ENCODE measurements at regions not wholly inside any gene's neighbourhood (a gene's known extent, or its start where the extent isn't known, plus 50 kb on each side); places are given as distances from the start of the nearest gene placed in this dataset.
"Not testable (repeated sequence)": the region's sequence is repeated elsewhere in the genome, so short reads cannot be mapped to it uniquely, and the experiment has no call there.

DNA sequence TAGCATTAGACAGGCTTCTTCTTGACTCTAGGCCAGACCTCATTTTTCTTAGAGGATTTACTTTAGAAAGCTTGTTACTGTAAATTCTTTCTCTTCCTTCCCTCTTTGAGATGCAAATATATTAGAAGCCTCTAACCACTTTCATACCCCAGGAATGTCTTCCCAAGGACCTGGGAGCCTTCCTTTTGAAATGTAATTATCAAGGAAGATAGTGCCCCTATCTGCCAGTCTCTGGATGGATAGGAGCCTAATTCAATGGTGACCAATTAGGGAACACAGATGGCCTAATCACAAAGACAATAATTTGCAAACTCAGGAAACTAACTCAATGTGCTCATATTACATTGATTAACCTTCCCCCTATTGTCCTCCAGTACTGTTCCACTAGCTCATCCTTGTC, 145.6 kb upstream of the DCAF8L1 start:
- H3K9me3 Mint-ChIP-seq: peaks cover 3% of the 10 kb centered on the region
- no peak overlapping the region for H3K27ac Mint-ChIP-seq
- H3K4me1 Mint-ChIP-seq: no peaks in the 10 kb centered on the region
- H3K27me3 Mint-ChIP-seq: no peaks in the 10 kb centered on the region
- H3K4me3 Mint-ChIP-seq: no peak overlapping the region
- intact Hi-C loops (cut with micrococcal nuclease): no loop called here
- H3K36me3 Mint-ChIP-seq (ENCODE audit: low read depth): no peaks in the 10 kb centered on the region
- ChIA-PET CTCF (no interaction called here), POLR2A (no interaction called here)
- ATAC-seq (ENCODE audit: low read depth) (no peak), DNase-seq (no peak)
- TF ChIP-seq CTCF (IDR thresholded peaks at IDR 0.05): no peak

- no peaks in the 10 kb centered on the region for H3K36me3 Mint-ChIP-seq (ENCODE audit: low read depth)
- H3K27me3 Mint-ChIP-seq: no peaks in the 10 kb centered on the region
- H3K9me3 Mint-ChIP-seq: peaks cover 3% of the 10 kb centered on the region
- TF ChIP-seq CTCF (IDR thresholded peaks at IDR 0.05): no peak
- intact Hi-C loops (cut with micrococcal nuclease): no loop called here
- POLR2A ChIA-PET: no interaction called here
- H3K27ac Mint-ChIP-seq: no peak overlapping the region
- no peak overlapping the region for H3K4me3 Mint-ChIP-seq
- CTCF ChIA-PET: no interaction called here
- H3K4me1 Mint-ChIP-seq: no peaks in the 10 kb centered on the region
- no peak for ATAC-seq (ENCODE audit: low read depth)
- no peak for DNase-seq
Measured at GRCh38 chrX:28124416-28124815, 143.2 kb upstream of the DCAF8L1 start.

DNA sequence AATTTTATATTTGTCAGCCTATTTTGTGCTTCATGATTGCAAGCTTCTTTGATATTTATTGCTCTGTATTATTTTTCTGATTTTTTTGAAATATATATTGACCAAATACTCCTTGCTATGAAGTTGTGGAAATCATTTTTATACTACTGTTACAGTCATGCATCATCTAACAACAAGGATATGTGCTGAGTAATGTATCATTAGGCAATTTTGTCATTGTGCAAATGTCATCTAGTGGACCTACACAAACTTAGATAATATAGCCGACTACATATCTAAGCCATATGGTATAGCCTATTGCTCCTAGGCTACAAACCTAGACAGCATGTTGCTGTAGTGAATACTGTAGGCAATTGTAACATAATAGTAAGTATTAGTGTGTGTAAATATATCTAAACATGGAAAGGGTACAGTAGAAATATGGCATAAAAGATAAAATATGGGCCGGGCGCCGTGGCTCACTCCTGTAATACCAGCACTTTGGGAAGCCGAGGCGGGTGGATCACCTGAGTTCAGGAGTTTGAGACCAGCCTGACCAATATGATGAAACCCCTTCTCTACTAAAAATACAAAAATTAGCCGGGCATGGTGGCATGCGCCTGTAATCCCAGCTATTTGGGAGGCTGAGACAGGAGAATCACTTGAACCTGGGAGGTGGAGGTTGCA, 139.5 kb upstream of the DCAF8L1 start:
- H3K36me3 Mint-ChIP-seq (ENCODE audit: low read depth); H3K4me1 Mint-ChIP-seq: not testable (repeated sequence)

GRCh38 chrX:28120072-28120471, 138.8 kb upstream of the DCAF8L1 start:
- TF ChIP-seq CTCF (IDR thresholded peaks at IDR 0.05): no peak
- H3K4me1 Mint-ChIP-seq: no peaks in the 10 kb centered on the region
- POLR2A ChIA-PET: no interaction called here
- intact Hi-C loops (cut with micrococcal nuclease): no loop called here
- H3K27ac Mint-ChIP-seq: no peak overlapping the region
- peaks cover 5% of the 10 kb centered on the region for H3K9me3 Mint-ChIP-seq
- no peaks in the 10 kb centered on the region for H3K36me3 Mint-ChIP-seq (ENCODE audit: low read depth)
- H3K4me3 Mint-ChIP-seq: no peak overlapping the region
- no peak for ATAC-seq (ENCODE audit: low read depth)
- CTCF ChIA-PET: no interaction called here
- no peak for DNase-seq
- no peaks in the 10 kb centered on the region for H3K27me3 Mint-ChIP-seq

More for the DNA sequence above, 139.5 kb upstream of the DCAF8L1 start:
- intact Hi-C loops (cut with micrococcal nuclease); H3K27me3 Mint-ChIP-seq; H3K27ac Mint-ChIP-seq; H3K9me3 Mint-ChIP-seq; CTCF ChIA-PET; POLR2A ChIA-PET; H3K4me3 Mint-ChIP-seq; DNase-seq; ATAC-seq (ENCODE audit: low read depth): not testable (repeated sequence)

DNA sequence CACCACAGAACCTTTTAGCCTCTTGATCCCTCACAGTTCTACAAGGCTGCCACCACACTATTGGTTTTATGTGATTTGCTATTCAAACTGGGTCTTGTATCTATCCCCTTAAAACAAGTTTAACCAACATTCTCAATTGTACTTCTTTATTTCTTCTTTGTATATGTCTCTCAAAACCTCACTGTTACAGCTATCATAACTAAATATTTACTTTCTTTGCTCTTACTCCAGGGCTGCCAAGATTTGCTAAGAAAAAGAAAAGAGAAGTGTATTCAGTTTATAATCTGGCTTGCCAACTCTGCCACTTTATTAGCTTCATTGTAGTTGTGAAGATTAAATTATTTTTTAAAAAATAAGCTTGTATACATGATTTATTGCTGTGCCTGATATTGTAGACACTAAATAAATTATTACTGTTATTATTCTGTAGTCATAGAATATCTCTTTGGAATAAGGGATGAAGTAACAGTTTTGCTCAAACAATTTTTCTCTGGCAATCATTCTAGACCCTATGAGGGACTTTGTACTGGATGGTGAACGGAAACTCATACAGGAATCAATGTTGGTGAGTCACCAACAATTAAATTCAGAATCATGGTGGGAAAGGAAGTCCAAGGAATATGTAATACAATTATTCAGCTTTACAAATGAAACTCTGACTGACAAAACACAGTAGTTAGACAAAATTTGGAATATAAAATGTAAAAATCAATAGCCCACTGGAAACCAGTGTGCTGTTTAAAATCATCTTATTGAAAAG, 127.1 kb upstream of the DCAF8L1 start:
- no peak overlapping the region for H3K4me3 Mint-ChIP-seq

More for the DNA sequence above, 127.1 kb upstream of the DCAF8L1 start:
- DNase-seq (no peak), ATAC-seq (ENCODE audit: low read depth) (no peak)
- ChIA-PET CTCF (no interaction called here), POLR2A (no interaction called here)
- H3K27me3 Mint-ChIP-seq: no peaks in the 10 kb centered on the region
- no peak overlapping the region for H3K27ac Mint-ChIP-seq
- intact Hi-C loops (cut with micrococcal nuclease): no loop called here
- TF ChIP-seq CTCF (IDR thresholded peaks at IDR 0.05): no peak
- no peaks in the 10 kb centered on the region for H3K36me3 Mint-ChIP-seq (ENCODE audit: low read depth)
- no peaks in the 10 kb centered on the region for H3K4me1 Mint-ChIP-seq
- no peaks in the 10 kb centered on the region for H3K9me3 Mint-ChIP-seq

Data from activated B cell treated with CpG ODN at 0.5 μM for 24 hours (primary cell).